ENCODE measurements at regions not wholly inside any gene's neighbourhood (a gene's known extent, or its start where the extent isn't known, plus 50 kb on each side); places are given as distances from the start of the nearest gene placed in this dataset.

DNA sequence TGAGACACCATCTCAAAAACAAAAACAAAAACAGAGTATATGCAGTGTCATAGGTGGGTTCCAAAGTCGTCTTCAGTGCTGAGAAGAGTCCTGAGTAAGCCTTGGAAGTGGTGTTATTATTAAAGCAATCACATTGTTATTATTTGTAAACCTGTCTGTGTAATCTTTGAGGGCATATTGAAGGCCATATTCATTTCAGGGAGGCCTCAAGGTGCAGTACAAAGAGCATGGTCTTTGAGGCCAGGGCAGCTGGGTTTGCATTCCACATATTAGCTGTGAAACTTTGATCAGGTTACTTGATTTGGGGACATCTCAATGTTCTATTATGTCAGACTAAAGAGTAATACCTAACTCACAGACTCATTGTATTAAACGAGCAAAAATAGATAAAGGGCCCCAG is 139.3 kb upstream of the SOX4 start:
- no peak for FAIRE-seq

GRCh38 chr6:21455071-21455470 is 138.5 kb upstream of the SOX4 start:
- Mint-ChIP-seq H3K4me3 (ENCODE audit: unreplicated experiment) (no peak overlapping the region), H3K4me1 (ENCODE audit: low read depth, unreplicated experiment) (peaks cover 2% of the 10 kb centered on the region), H3K27ac (ENCODE audit: unreplicated experiment) (no peak overlapping the region), H3K27me3 (ENCODE audit: low read depth, unreplicated experiment) (no peaks in the 10 kb centered on the region), H3K36me3 (ENCODE audit: low read depth, unreplicated experiment) (no peaks in the 10 kb centered on the region), H3K9me3 (ENCODE audit: unreplicated experiment) (no peaks in the 10 kb centered on the region)
- H3K27me3 ChIP-seq (ENCODE audit: insufficient read depth, low read length) = no peaks in the 10 kb centered on the region
- no peak for FAIRE-seq
- H3K9ac ChIP-seq (ENCODE audit: low read length) = no peak overlapping the region
- no peaks in the 10 kb centered on the region for H4K20me1 ChIP-seq (ENCODE audit: insufficient read depth, low read length)
- no peak overlapping the region for H3K27ac ChIP-seq (ENCODE audit: low read depth, low read length)
- no peak for TF ChIP-seq EZH2 (IDR thresholded peaks at IDR 0.05; ENCODE audit: insufficient read depth, low read length)
- TF ChIP-seq, protein P1, sequence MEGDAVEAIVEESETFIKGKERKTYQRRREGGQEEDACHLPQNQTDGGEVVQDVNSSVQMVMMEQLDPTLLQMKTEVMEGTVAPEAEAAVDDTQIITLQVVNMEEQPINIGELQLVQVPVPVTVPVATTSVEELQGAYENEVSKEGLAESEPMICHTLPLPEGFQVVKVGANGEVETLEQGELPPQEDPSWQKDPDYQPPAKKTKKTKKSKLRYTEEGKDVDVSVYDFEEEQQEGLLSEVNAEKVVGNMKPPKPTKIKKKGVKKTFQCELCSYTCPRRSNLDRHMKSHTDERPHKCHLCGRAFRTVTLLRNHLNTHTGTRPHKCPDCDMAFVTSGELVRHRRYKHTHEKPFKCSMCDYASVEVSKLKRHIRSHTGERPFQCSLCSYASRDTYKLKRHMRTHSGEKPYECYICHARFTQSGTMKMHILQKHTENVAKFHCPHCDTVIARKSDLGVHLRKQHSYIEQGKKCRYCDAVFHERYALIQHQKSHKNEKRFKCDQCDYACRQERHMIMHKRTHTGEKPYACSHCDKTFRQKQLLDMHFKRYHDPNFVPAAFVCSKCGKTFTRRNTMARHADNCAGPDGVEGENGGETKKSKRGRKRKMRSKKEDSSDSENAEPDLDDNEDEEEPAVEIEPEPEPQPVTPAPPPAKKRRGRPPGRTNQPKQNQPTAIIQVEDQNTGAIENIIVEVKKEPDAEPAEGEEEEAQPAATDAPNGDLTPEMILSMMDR (IDR thresholded peaks at IDR 0.05; ENCODE audit: insufficient read depth, low read depth, low read length) = no peak
- no peaks in the 10 kb centered on the region for H3K9me3 ChIP-seq (ENCODE audit: insufficient read depth, low read depth, low read length)
- no peak overlapping the region for H3K4me3 ChIP-seq (ENCODE audit: insufficient read depth, low read depth, low read length)
- H2AFZ ChIP-seq (ENCODE audit: low read depth, low read length) = no peak overlapping the region
- H3K36me3 ChIP-seq (ENCODE audit: insufficient read depth, low read length) = no peaks in the 10 kb centered on the region
- no peak for DNase-seq (ENCODE audit: low read depth)
- no peak overlapping the region for H3K4me2 ChIP-seq (ENCODE audit: low read length)
- no peaks in the 10 kb centered on the region for H3K4me1 ChIP-seq (ENCODE audit: insufficient read depth, low read length)
- no peaks in the 10 kb centered on the region for H3K79me2 ChIP-seq (ENCODE audit: insufficient read depth, low read length)

More for the DNA sequence above, 139.3 kb upstream of the SOX4 start:
- H3K9me3 ChIP-seq (ENCODE audit: insufficient read depth, low read depth, low read length) = no peaks in the 10 kb centered on the region
- Mint-ChIP-seq H3K4me3 (ENCODE audit: unreplicated experiment) (no peak overlapping the region), H3K9me3 (ENCODE audit: unreplicated experiment) (no peaks in the 10 kb centered on the region), H3K27ac (ENCODE audit: unreplicated experiment) (no peak overlapping the region), H3K36me3 (ENCODE audit: low read depth, unreplicated experiment) (no peaks in the 10 kb centered on the region), H3K27me3 (ENCODE audit: low read depth, unreplicated experiment) (no peaks in the 10 kb centered on the region), H3K4me1 (ENCODE audit: low read depth, unreplicated experiment) (no peaks in the 10 kb centered on the region)
- H3K27ac ChIP-seq (ENCODE audit: low read depth, low read length) = no peak overlapping the region
- H3K27me3 ChIP-seq (ENCODE audit: insufficient read depth, low read length) = no peaks in the 10 kb centered on the region
- H3K36me3 ChIP-seq (ENCODE audit: insufficient read depth, low read length) = no peaks in the 10 kb centered on the region
- no peaks in the 10 kb centered on the region for H4K20me1 ChIP-seq (ENCODE audit: insufficient read depth, low read length)
- H3K9ac ChIP-seq (ENCODE audit: low read length) = no peak overlapping the region
- DNase-seq (ENCODE audit: low read depth) = no peak
- no peak overlapping the region for H2AFZ ChIP-seq (ENCODE audit: low read depth, low read length)
- no peak overlapping the region for H3K4me2 ChIP-seq (ENCODE audit: low read length)
- no peak for TF ChIP-seq EZH2 (IDR thresholded peaks at IDR 0.05; ENCODE audit: insufficient read depth, low read length)
- TF ChIP-seq, protein P1 (IDR thresholded peaks at IDR 0.05; ENCODE audit: insufficient read depth, low read depth, low read length) = no peak
- H3K79me2 ChIP-seq (ENCODE audit: insufficient read depth, low read length) = no peaks in the 10 kb centered on the region
- H3K4me3 ChIP-seq (ENCODE audit: insufficient read depth, low read depth, low read length) = no peak overlapping the region
- no peaks in the 10 kb centered on the region for H3K4me1 ChIP-seq (ENCODE audit: insufficient read depth, low read length)

DNA sequence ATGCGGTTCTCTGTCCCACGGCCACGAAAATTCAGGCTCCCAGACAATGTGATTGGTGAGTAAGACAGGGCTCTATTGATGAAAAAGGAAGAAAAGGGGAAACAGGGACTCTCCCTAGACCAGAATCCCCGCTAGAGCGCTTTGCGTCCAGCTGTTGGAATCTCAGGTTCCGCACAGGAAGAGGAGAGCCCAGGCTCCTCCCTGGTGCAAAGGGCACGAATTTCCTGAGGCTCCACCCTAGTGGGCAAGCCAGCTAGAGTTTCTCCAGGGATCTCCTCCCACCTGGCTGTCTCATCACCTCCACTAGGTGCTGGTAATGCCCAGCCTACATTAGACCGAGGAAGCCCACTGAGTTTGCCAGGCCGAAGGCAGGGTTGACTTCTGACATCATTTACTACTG is 135.9 kb upstream of the SOX4 start:
- H3K4me3 ChIP-seq (ENCODE audit: insufficient read depth, low read depth, low read length) = no peak overlapping the region
- H3K4me1 ChIP-seq (ENCODE audit: insufficient read depth, low read length) = no peaks in the 10 kb centered on the region
- no peaks in the 10 kb centered on the region for H3K27me3 ChIP-seq (ENCODE audit: insufficient read depth, low read length)
- FAIRE-seq = no peak
- no peak overlapping the region for H2AFZ ChIP-seq (ENCODE audit: low read depth, low read length)
- H3K27ac ChIP-seq (ENCODE audit: low read depth, low read length) = no peak overlapping the region
- H3K4me2 ChIP-seq (ENCODE audit: low read length) = no peak overlapping the region
- Mint-ChIP-seq H3K4me1 (ENCODE audit: low read depth, unreplicated experiment) (peaks cover 2% of the 10 kb centered on the region), H3K36me3 (ENCODE audit: low read depth, unreplicated experiment) (no peaks in the 10 kb centered on the region), H3K9me3 (ENCODE audit: unreplicated experiment) (peaks cover 2% of the 10 kb centered on the region), H3K4me3 (ENCODE audit: unreplicated experiment) (no peak overlapping the region), H3K27me3 (ENCODE audit: low read depth, unreplicated experiment) (no peaks in the 10 kb centered on the region), H3K27ac (ENCODE audit: unreplicated experiment) (no peak overlapping the region)
- H4K20me1 ChIP-seq (ENCODE audit: insufficient read depth, low read length) = no peaks in the 10 kb centered on the region
- TF ChIP-seq EZH2 (IDR thresholded peaks at IDR 0.05; ENCODE audit: insufficient read depth, low read length) = no peak
- TF ChIP-seq, protein P1 (IDR thresholded peaks at IDR 0.05; ENCODE audit: insufficient read depth, low read depth, low read length) = no peak
- no peak overlapping the region for H3K9ac ChIP-seq (ENCODE audit: low read length)
- no peaks in the 10 kb centered on the region for H3K9me3 ChIP-seq (ENCODE audit: insufficient read depth, low read depth, low read length)
- DNase-seq (ENCODE audit: low read depth) = no peak
- H3K36me3 ChIP-seq (ENCODE audit: insufficient read depth, low read length) = no peaks in the 10 kb centered on the region
- no peaks in the 10 kb centered on the region for H3K79me2 ChIP-seq (ENCODE audit: insufficient read depth, low read length)

All from astrocyte (in vitro differentiated cells and primary cell).